Activated CD4-positive, CD25-positive, alpha-beta regulatory T cell treated with anti-CD3 and anti-CD28 coated beads, Interleukin-2, amount 50 U/mL, for 72 hours (primary cell): ENCODE measurements at regions not wholly inside any gene's neighbourhood (a gene's known extent, or its start where the extent isn't known, plus 50 kb on each side); places are given as distances from the start of the nearest gene placed in this dataset.

Experiments used
- DNase-seq: peaks from one replicate; pipeline ENCODE4 v3.0.0; 2021

GRCh38 chr3:70840106-70840870, 527.9 kb upstream of the MDFIC2 start:
- no peak for DNase-seq

- DNase-seq: no peak
Observed at GRCh38 chr3:70833239-70833960, 521.0 kb upstream of the MDFIC2 start.

DNA sequence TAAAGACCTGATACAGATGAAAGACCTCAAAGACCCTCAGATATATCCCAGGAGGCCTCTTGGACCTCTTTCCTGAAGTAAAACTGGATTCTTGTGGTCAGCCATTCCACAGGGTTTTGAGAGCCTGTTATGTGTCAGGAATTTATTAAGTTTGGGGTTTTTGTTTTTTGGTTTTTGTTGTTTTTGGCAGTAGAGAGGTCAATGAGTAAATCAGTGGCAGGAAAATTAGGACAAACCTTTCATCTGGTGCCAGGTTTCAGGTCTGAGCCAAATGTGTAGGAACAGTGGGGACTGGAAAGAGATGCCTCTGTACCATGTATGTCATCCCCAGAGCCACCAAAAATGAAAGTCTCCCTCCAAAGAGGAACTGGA, 520.4 kb upstream of the MDFIC2 start:
- no peak for DNase-seq

DNA sequence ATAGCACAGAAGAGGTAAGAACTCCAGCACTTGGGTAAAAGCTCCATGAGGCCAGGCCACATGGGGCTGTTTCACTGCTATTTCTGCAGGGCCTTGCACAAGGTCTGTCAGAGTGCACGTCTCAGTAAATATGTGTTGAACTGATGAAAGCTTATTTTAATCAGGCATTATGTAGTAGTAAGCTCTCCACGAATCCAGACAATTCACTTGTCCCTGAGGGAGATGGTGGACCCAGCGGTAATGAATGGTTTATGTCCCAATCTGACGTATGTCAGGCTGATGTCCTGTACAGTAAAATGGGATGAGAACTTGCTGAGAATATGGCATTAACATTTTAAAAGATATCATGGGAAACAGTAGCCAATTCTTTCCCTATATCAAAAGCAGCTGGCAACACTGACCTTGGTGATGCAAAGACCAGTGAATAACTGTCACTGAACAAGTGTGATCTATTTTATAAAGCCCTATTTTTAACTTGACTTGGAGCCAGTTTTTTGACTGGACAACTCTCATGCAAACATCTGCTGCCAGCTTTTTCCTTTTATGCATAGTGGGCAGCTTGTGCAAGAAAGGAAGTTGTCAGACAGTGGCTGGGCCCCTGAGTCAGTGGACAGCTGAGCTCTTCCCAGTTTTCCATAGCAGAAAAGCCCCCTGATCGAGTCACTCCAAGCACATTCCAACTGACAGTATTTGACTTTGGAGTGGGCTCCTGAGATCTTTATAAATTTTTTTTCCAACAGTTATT, 519.8 kb upstream of the MDFIC2 start:
- DNase-seq: no peak

DNA sequence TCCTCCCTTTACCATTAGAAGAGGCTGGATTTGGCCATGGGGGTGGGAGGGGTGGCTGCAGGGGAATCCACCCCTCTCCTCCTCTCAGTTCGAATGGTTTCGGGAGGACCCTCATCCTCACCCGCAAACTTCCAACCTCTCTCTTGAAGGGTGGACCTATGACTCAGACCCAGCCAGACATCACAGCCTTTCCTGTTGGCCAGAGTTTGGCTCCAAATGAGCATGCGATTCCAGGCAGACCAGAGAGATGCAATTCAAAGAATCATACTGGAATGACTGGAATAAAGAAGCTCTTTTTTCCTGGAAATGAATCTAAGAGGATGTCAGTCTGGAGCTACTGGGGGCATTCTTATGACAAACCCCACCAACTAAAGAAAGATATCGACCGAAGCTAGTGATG, 516.7 kb upstream of the MDFIC2 start:
- no peak for DNase-seq

- no peak for DNase-seq
Observed at GRCh38 chr3:70824773-70825172, 512.3 kb upstream of the MDFIC2 start.

DNA sequence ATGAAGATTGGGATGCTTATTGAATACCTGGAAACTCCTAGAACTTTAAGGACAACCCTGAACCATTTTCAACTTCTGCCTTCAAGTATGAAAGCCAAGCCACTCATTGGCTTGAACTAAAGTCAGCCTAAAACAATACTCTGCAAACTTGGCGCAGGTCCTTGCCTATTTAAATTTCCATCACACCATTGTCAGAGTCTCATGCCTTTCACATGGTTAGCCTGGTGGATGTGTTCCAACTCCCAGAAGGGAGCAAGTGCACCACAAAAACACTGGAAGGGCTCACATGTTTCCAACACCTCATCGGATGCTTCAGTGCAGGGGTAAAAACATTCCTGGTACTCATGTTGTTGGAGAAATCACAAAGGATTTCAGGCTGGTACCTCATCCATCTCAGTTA, 511.6 kb upstream of the MDFIC2 start:
- no peak for DNase-seq

- no peak for DNase-seq
Observed at GRCh38 chr3:70823622-70824021, 511.2 kb upstream of the MDFIC2 start.

DNA sequence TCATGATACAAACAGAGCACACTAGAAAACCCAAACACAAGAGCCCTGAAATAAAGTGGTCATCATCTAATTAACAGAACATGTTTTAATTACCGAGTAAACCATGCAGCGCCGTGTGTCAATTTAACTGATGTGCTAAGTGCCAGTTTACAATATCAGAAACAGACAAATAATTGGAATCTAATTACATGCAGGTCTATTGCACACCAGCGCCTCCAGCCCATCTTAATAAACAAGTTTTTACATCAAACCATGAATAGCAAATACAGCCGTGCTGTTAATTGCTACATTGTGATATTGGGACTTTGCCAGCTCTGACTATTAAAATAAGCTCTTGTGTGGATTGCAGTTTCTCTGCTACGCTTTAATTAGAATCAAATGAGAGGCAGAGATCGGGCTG, 510.2 kb upstream of the MDFIC2 start:
- DNase-seq: no peak

GRCh38 chr3:70821602-70822001, 509.2 kb upstream of the MDFIC2 start:
- DNase-seq: no peak

- DNase-seq: no peak
Observed at GRCh38 chr3:70820397-70820796, 508.0 kb upstream of the MDFIC2 start.

DNA sequence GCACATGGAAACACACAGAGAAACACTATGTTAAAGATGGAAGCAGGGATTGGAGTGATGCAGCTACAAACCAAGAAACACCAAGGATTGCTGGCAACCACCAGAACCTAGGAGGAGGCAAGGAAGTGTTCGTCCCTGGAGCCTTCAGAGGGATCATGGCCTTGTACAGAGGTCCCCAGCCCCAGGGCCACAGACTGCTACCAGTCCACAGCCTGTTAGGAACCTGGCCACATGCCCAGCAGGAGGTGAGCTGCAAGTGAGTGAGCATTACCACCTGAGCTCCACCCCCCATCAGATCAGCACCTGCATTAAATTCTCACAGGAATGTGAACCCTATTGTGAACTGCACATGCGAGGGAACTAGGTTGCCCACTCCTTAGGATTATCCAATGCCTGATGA, 505.7 kb upstream of the MDFIC2 start:
- no peak for DNase-seq

GRCh38 chr3:70816346-70816745, 503.9 kb upstream of the MDFIC2 start:
- no peak for DNase-seq

GRCh38 chr3:70815817-70816216, 503.4 kb upstream of the MDFIC2 start:
- DNase-seq: no peak

- DNase-seq: no peak
Observed at GRCh38 chr3:70813311-70813710, 500.9 kb upstream of the MDFIC2 start.

- DNase-seq: no peak
Observed at GRCh38 chr3:70811880-70812279, 499.4 kb upstream of the MDFIC2 start.

DNA sequence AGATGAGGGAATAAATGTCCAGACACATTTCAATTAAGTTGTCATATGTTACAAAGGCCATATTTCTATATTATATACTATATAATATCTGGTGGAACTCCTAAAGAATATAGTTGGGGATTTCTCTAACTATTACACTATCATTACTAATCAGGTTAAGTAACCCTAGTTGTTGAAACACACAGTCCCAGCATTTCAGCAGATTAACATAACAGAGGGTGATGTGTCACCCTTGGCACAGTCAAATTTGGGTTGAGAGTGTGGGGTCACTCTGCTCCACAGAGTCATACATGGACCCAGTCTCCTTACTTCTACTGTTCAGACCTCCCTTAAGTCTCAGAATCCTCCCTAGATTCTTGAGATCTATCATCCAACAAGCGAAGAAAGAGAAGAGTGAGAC, 496.4 kb upstream of the MDFIC2 start:
- no peak for DNase-seq

GRCh38 chr3:70806556-70806955, 494.1 kb upstream of the MDFIC2 start:
- DNase-seq: no peak

- DNase-seq: no peak
Observed at GRCh38 chr3:70806021-70806420, 493.6 kb upstream of the MDFIC2 start.

DNA sequence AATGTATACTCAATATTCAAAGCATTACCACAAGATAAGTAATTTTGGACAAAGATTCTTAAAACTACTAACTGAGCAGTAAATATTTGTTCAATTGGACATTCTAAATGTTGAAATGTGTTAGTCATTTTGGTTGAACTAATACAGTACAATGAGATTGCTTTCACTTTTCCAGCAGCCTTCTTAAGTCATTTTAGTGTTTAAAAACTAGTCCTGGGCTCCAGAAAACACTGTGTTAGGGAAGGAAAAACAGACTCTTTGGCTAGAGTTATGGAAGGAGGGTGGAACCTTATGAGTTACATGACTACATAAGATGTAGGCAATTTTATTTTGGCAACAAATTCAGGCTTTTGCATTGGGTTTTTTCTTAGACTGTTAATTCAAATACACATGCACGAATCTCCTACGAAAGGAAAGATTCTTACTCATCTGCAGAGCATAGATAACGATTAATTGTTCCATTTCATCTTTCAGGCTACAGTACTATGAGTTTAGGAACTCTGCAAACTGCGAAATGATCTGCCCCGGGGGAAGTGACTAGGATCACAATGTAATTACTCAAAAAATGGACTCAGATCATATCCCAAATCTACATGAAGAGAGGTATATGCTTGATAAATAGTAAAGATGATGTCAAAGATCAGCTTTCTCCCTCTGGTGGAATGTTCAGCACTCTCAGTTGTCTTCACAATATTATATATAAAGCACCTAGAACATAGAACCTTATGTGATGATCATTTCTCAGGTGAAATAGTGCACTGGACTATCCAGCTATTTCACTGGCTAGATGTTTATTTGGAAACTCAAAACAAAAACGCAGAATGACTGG, 492.8 kb upstream of the MDFIC2 start:
- no peak for DNase-seq

GRCh38 chr3:70803891-70804290, 491.5 kb upstream of the MDFIC2 start:
- no peak for DNase-seq

DNA sequence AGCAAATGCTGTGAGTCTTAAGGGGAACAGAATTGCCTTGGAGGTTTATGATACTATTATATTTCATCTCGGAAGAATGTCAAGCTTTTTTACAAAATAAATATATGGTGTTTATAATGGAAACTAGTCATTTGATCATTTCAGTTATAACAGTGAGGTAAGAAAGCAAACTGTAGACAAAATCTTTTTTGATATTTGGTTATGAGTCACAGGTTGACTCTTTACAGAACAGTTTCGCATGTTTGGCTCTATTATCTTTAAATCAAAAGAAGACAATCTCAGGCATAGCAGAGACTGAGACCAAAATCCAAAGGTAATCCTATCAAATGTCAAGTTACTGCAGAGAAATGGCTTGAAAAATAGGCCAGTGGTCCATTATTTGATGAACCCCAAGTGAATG, 490.9 kb upstream of the MDFIC2 start:
- DNase-seq: no peak

- no peak for DNase-seq
Observed at GRCh38 chr3:70800951-70801350, 488.5 kb upstream of the MDFIC2 start.
